Body of pancreas (tissue), 4 donors: ENCODE measurements at regions not wholly inside any gene's neighbourhood (a gene's known extent, or its start where the extent isn't known, plus 50 kb on each side); places are given as distances from the start of the nearest gene placed in this dataset.

Experiments
- ATAC-seq: fragments of 150-250 bp; one replicate; pipeline ENCODE4 v1.9.1; 2016
- DNase-seq, 4 donors: peaks; one replicate each; pipeline ENCODE4 v3.0.0-alpha.2; 2019
- H3K27ac ChIP-seq, 4 donors: fragments of 200-600 bp; sonication (generic); 1 replicate in 3 of 4; 2 replicates in 1 of 4; pipeline versions ENCODE4 v1.5.1 to v1.6.1; 2016 to 2019; ENCODE audit warnings: mild to moderate bottlenecking in 1 of 4, mixed read lengths in 1 of 4, moderate library complexity in 1 of 4
- H3K27me3 ChIP-seq, 2 donors: fragments of 200-600 bp; sonication (generic); one replicate each; pipeline ENCODE4 v1.6.0; 2016; ENCODE audit warnings: mild to moderate bottlenecking in 1 of 2
- H3K36me3 ChIP-seq, 2 donors: fragments of 200-600 bp; sonication (generic); replicated peaks in 1 of 2; 2 replicates each; pipeline ENCODE4 v1.5.1; 2016; ENCODE audit warnings: low read depth in 2 of 2; ENCODE audit not compliant: insufficient read depth in 1 of 2
- H3K4me1 ChIP-seq: fragments of 200-600 bp; sonication (generic); one replicate; pipeline ENCODE4 v1.6.0; 2016
- H3K4me3 ChIP-seq, 2 donors: fragments of 200-600 bp; sonication (generic); 1 replicate in 1 of 2; 2 replicates in 1 of 2; pipeline ENCODE4 v1.5.1; 2016 to 2019
- H3K9me3 ChIP-seq, 3 donors: fragments of 200-600 bp; sonication (generic); 1 replicate in 2 of 3; 2 replicates in 1 of 3; pipeline ENCODE4 v1.5.1; 2016
- POLR2A ChIP-seq, 3 donors: fragments of 450-650 bp; IDR thresholded peaks; one replicate each; pipeline ENCODE4 v1.6.1; 2016; ENCODE audit warnings: antibody characterized with exemption in 3 of 3, mild to moderate bottlenecking in 2 of 3
- WGBS, 2 donors: methylation state at CpG; one replicate each; pipeline ENCODE4 v1.1.5; 2017; 5-methylcytosine and 5-hydroxymethylcytosine counted together
- intact Hi-C: fragments of 100-400 bp; cut with DNase I; formaldehyde crosslinking; loops from one replicate; pipeline ENCODE4 v1.15.1; 2023
- TF ChIP-seq, protein P1 (sequence below), 7 experiments: fragments of 450-650 bp in 4 of 7; fragments of 200-600 bp in 3 of 7; sonication (generic) in 3 of 7; IDR thresholded peaks; one replicate each; pipeline ENCODE4 v1.5.1; 2016 to 2019; ENCODE audit warnings: antibody characterized with exemption in 7 of 7

DNA sequence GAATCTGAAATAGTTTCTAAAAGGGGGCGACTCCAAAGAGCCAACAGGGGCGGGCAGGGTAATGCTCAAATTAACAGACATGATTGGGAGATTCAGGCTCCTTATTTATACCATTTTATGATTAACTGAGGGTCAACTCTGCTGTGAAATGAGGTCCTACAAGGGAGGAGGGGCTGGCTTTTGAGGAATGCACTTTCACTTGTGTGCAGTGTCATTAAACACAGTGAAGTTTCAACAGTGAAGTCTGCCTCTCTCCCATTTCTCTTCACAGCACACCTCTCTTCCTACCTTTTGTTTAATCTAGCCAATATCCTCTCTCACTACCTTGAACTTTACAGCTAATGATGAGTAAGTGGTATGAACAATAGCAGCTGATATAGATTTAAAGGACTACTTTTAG, 557.3 kb upstream of the CITED2 start:
- Histone ChIP-seq H3K27ac (no peak overlapping the region), H3K4me3 (no peak overlapping the region), H3K27me3 (no peaks in the 10 kb centered on the region), H3K36me3 (no peaks in the 10 kb centered on the region), H3K9me3 (no peaks in the 10 kb centered on the region), H3K4me1 (no peaks in the 10 kb centered on the region)
- DNase-seq = no peak
- TF ChIP-seq, protein P1, sequence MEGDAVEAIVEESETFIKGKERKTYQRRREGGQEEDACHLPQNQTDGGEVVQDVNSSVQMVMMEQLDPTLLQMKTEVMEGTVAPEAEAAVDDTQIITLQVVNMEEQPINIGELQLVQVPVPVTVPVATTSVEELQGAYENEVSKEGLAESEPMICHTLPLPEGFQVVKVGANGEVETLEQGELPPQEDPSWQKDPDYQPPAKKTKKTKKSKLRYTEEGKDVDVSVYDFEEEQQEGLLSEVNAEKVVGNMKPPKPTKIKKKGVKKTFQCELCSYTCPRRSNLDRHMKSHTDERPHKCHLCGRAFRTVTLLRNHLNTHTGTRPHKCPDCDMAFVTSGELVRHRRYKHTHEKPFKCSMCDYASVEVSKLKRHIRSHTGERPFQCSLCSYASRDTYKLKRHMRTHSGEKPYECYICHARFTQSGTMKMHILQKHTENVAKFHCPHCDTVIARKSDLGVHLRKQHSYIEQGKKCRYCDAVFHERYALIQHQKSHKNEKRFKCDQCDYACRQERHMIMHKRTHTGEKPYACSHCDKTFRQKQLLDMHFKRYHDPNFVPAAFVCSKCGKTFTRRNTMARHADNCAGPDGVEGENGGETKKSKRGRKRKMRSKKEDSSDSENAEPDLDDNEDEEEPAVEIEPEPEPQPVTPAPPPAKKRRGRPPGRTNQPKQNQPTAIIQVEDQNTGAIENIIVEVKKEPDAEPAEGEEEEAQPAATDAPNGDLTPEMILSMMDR (IDR thresholded peaks at IDR 0.05) = no peak
- no peak for TF ChIP-seq POLR2A (IDR thresholded peaks at IDR 0.05)
- 77 to 87% methylated on average over 2 of the region's 2 CpGs for WGBS, 2 donors
- intact Hi-C loops = no loop called here
- ATAC-seq = no peak

DNA sequence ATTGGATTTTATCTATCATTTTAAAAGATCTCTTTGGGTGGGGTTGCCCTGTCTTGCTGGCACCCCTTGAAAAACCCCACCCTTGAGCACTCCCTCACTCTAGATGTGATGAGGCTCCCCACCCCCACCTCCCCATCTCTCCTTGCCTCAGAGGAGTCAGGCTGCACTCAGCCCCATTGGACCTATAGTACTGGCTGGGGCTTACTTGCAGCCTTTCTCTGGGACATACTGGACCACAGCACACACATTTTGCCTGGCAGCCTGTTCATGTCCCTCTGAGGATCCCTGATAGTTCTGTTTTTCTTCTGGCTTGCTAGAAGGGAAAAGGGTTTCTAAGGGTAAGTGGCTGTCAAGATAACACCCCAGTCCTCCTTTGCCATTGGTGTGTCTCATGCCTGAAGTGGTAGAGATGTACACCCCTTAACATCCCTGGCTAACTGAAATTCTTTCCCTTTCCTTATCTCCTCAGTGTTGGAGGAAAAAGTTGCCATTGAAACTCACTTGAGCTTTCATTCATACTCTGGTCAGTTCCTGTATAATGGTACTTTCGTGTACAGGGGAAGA, 553.4 kb upstream of the CITED2 start:
- H3K4me1 ChIP-seq = no peaks in the 10 kb centered on the region
- intact Hi-C loops = no loop called here
- no peaks in the 10 kb centered on the region for H3K27me3 ChIP-seq
- 44 to 48% methylated on average over 1 of the region's 1 CpG for WGBS, 2 donors
- ATAC-seq = no peak
- no peak overlapping the region for H3K27ac ChIP-seq
- H3K36me3 ChIP-seq = no peaks in the 10 kb centered on the region
- TF ChIP-seq, protein P1 (IDR thresholded peaks at IDR 0.05) = no peak
- no peak for TF ChIP-seq POLR2A (IDR thresholded peaks at IDR 0.05)
- no peak for DNase-seq
- H3K9me3 ChIP-seq = no peaks in the 10 kb centered on the region
- no peak overlapping the region for H3K4me3 ChIP-seq

DNA sequence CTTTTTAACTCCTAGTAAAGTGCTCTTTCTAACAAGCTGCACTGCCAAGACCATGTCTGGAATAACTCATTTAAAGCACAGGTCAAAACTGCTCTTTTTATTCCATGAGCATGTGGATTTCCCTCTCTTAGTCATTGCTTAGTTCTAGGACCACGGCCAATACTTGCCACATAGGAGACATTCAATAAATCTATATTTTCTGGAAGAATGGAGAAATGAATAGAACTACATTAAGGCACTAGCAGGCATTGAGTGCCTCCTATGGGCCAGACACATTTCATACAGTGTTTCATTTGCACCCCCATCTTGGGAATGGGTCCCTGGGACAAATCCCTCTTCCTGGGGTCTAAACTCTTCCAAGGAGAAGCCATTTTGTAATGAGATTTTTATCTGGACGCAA, 552.8 kb upstream of the CITED2 start:
- TF ChIP-seq, protein P1 (IDR thresholded peaks at IDR 0.05) = peak in 2 of 7 experiments; percentile 26 to 36
- TF ChIP-seq POLR2A (IDR thresholded peaks at IDR 0.05) = no peak
- Histone ChIP-seq H3K9me3 (no peaks in the 10 kb centered on the region), H3K36me3 (no peaks in the 10 kb centered on the region), H3K4me3 (no peak overlapping the region), H3K4me1 (no peaks in the 10 kb centered on the region), H3K27me3 (no peaks in the 10 kb centered on the region), H3K27ac (no peak overlapping the region)
- ATAC-seq = no peak
- 72 to 80% methylated on average over 2 of the region's 2 CpGs for WGBS, 2 donors
- intact Hi-C loops = no loop called here
- DNase-seq = no peak

DNA sequence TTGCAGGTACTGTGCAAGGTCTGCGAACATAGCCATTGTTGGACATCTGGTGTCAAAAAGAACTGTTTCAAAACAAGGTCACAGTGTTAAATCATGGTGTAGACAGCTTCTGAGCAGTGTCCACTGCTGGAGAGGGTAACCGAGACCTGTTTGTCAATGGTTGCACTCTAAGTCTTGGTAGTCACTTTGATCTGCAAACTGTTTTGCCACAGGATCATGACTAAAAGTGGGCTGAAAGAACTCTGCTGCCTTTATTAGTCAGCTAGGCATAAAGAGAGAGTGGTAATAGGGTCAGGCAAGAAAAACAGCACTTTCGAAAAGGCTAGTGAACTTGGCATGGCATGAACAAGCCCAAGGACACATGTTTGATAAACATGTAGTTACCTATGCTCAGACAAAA, 552.3 kb upstream of the CITED2 start:
- no peak for ATAC-seq

More for the DNA sequence above, 552.3 kb upstream of the CITED2 start:
- H3K4me1 ChIP-seq = no peaks in the 10 kb centered on the region
- H3K9me3 ChIP-seq = no peaks in the 10 kb centered on the region
- 69 to 71% methylated on average over 3 of the region's 3 CpGs for WGBS, 2 donors
- intact Hi-C loops = no loop called here
- DNase-seq = no peak
- no peak overlapping the region for H3K4me3 ChIP-seq
- no peaks in the 10 kb centered on the region for H3K27me3 ChIP-seq
- H3K36me3 ChIP-seq = no peaks in the 10 kb centered on the region
- TF ChIP-seq, protein P1 (IDR thresholded peaks at IDR 0.05) = no peak
- TF ChIP-seq POLR2A (IDR thresholded peaks at IDR 0.05) = no peak
- no peak overlapping the region for H3K27ac ChIP-seq
